HG02870 (cell line): ENCODE measurements at regions not wholly inside any gene's neighbourhood (a gene's known extent, or its start where the extent isn't known, plus 50 kb on each side); places are given as distances from the start of the nearest gene placed in this dataset.

Source experiments
- ATAC-seq: cut with Tn5 transposase; IDR thresholded peaks from one replicate; pipeline ENCODE4 v1.9.1; 2021; ENCODE audit warnings: mild to moderate bottlenecking, moderate library complexity; ENCODE audit not compliant: unreplicated experiment

GRCh38 chr3:152710549-152710948 lies 124.4 kb upstream of the P2RY1 start:
- no peak for ATAC-seq

GRCh38 chr3:152713989-152714388 lies 120.9 kb upstream of the P2RY1 start:
- no peak for ATAC-seq

GRCh38 chr3:152714507-152714906 lies 120.4 kb upstream of the P2RY1 start:
- ATAC-seq, result no peak

GRCh38 chr3:152717252-152717651 lies 117.7 kb upstream of the P2RY1 start:
- ATAC-seq, result no peak

- ATAC-seq, result no peak
Observed at GRCh38 chr3:152718810-152719209, 116.1 kb upstream of the P2RY1 start.

- ATAC-seq, result no peak
Observed at GRCh38 chr3:152719264-152719663, 115.7 kb upstream of the P2RY1 start.

GRCh38 chr3:152720951-152721718 lies 113.8 kb upstream of the P2RY1 start:
- no peak for ATAC-seq

- ATAC-seq, result no peak
Observed at GRCh38 chr3:152724270-152724669, 110.7 kb upstream of the P2RY1 start.

GRCh38 chr3:152728231-152728980 lies 106.5 kb upstream of the P2RY1 start:
- ATAC-seq, result no peak

- peak; percentile 77 for ATAC-seq
Observed at GRCh38 chr3:152729906-152730305, 105.0 kb upstream of the P2RY1 start.

GRCh38 chr3:152731511-152731910 lies 103.4 kb upstream of the P2RY1 start:
- no peak for ATAC-seq

GRCh38 chr3:152733584-152734119 lies 101.3 kb upstream of the P2RY1 start:
- no peak for ATAC-seq

GRCh38 chr3:152737021-152737908 lies 97.7 kb upstream of the P2RY1 start:
- peak; percentile 99 for ATAC-seq

- ATAC-seq, result no peak
Observed at GRCh38 chr3:152738656-152739055, 96.3 kb upstream of the P2RY1 start.

- peak; percentile 58 for ATAC-seq
Observed at GRCh38 chr3:152742368-152743347, 92.3 kb upstream of the P2RY1 start.

- no peak for ATAC-seq
Observed at GRCh38 chr3:152745646-152746045, 89.3 kb upstream of the P2RY1 start.

- no peak for ATAC-seq
Observed at GRCh38 chr3:152754303-152754702, 80.6 kb upstream of the P2RY1 start.

GRCh38 chr3:152756807-152757206 lies 78.1 kb upstream of the P2RY1 start:
- ATAC-seq, result no peak

GRCh38 chr3:152760024-152760563 lies 74.8 kb upstream of the P2RY1 start:
- ATAC-seq, result peak; percentile 96

GRCh38 chr3:152760591-152760990 lies 74.3 kb upstream of the P2RY1 start:
- ATAC-seq, result peak; percentile 41
